ENCODE measurements at regions not wholly inside any gene's neighbourhood (a gene's known extent, or its start where the extent isn't known, plus 50 kb on each side); places are given as distances from the start of the nearest gene placed in this dataset.

DNA sequence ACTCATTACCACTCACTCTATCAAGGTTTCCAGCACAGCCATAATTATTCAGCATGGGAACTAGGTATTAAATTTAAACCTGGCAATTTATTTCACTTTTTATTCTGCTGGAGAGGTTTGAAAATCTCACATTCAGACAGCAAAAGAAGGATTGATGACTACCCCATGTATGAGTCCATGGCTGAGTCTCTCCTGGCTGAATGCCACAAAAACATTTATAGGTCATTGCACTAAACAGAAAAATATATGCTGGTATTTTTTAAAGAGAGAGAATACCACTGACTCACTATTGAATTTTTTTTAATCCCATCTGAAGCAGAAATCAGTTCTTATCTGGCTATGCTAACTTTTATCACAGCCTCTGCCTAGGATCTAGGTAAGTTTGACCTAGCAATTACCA, 336.3 kb downstream of the PPP1R3A start:
- TF ChIP-seq, protein P1, sequence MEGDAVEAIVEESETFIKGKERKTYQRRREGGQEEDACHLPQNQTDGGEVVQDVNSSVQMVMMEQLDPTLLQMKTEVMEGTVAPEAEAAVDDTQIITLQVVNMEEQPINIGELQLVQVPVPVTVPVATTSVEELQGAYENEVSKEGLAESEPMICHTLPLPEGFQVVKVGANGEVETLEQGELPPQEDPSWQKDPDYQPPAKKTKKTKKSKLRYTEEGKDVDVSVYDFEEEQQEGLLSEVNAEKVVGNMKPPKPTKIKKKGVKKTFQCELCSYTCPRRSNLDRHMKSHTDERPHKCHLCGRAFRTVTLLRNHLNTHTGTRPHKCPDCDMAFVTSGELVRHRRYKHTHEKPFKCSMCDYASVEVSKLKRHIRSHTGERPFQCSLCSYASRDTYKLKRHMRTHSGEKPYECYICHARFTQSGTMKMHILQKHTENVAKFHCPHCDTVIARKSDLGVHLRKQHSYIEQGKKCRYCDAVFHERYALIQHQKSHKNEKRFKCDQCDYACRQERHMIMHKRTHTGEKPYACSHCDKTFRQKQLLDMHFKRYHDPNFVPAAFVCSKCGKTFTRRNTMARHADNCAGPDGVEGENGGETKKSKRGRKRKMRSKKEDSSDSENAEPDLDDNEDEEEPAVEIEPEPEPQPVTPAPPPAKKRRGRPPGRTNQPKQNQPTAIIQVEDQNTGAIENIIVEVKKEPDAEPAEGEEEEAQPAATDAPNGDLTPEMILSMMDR (IDR thresholded peaks at IDR 0.05): no peak
- TF ChIP-seq POLR2A (IDR thresholded peaks at IDR 0.05): no peak
